ENCODE measurements at regions not wholly inside any gene's neighbourhood (a gene's known extent, or its start where the extent isn't known, plus 50 kb on each side); places are given as distances from the start of the nearest gene placed in this dataset.

GRCh38 chr1:170307426-170307825 is 161.7 kb downstream of the NTMT2 start:
- TF ChIP-seq CTCF (IDR thresholded peaks at IDR 0.05; ENCODE audit: poor library complexity, severe bottlenecking) (no peak), SMC3 (conservative IDR thresholded peaks at IDR 0.05; ENCODE audit: poor library complexity) (no peak), POLR2AphosphoS5 (IDR thresholded peaks at IDR 0.05) (no peak), TAF1 (IDR thresholded peaks at IDR 0.05; ENCODE audit: low read depth) (no peak), MXI1 (conservative IDR thresholded peaks at IDR 0.05; ENCODE audit: poor library complexity, severe bottlenecking) (no peak), EP300 (conservative IDR thresholded peaks at IDR 0.05; ENCODE audit: poor library complexity, severe bottlenecking) (no peak), REST (IDR thresholded peaks at IDR 0.05; ENCODE audit: borderline replicate concordance) (no peak), EZH2 (IDR thresholded peaks at IDR 0.05; ENCODE audit: borderline replicate concordance, insufficient read depth, low read length, poor library complexity, severe bottlenecking) (no peak), RAD21 (conservative IDR thresholded peaks at IDR 0.05) (no peak)

Measured in neural cell (in vitro differentiated cells).